H1 (cell line): ENCODE measurements at regions not wholly inside any gene's neighbourhood (a gene's known extent, or its start where the extent isn't known, plus 50 kb on each side); places are given as distances from the start of the nearest gene placed in this dataset.

ENCODE experiments used
- SIRT6 ChIP-seq: IDR thresholded peaks from one replicate; pipeline ENCODE4 v1.7.1; 2012; ENCODE audit warnings: low read length, inconsistent platforms
- TF ChIP-seq, protein P1 (sequence below): fragments of 300-600 bp; sonication (generic); IDR thresholded peaks from 2 replicates; pipeline ENCODE4 v1.7.1; 2012; ENCODE audit warnings: low read length, moderate library complexity, mild to moderate bottlenecking, inconsistent platforms; ENCODE audit not compliant: insufficient replicate concordance

DNA sequence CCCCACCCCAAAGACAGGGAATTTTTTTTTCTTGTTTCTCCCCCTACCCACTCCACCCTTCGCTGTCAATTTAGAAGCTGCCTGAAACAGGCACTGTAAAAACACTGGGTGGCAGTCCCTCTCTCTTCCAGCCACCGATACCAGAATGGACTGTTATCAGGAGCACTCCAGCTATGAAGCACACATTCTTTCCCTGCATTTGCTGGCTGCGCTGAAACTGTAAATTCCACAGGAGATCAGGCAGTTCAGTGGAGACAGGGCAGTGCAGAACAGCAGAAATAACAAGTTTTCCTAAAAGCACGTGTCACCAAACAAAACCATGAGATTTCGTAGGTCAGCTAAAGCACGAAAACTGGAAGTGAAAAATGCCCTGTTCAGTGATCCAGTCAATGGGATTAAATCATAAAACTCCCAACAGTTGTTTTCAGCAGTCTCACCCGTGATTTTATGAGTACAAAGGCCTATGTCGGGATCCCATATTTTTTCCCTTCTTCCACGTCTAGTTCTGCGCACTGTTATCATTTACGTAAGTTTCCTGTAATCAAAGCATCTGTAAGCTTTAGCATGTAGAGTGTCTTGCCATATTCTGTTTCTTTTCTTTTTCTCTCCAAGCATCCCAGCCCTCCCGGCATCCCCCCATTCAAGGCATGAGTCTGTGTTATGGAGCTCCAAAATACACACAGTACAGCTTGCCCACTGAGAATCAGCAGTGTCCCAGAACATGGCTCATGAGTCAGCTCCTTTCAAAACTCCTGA is 359.9 kb upstream of the EPHA7 start (continued):
- TF ChIP-seq, protein P1, sequence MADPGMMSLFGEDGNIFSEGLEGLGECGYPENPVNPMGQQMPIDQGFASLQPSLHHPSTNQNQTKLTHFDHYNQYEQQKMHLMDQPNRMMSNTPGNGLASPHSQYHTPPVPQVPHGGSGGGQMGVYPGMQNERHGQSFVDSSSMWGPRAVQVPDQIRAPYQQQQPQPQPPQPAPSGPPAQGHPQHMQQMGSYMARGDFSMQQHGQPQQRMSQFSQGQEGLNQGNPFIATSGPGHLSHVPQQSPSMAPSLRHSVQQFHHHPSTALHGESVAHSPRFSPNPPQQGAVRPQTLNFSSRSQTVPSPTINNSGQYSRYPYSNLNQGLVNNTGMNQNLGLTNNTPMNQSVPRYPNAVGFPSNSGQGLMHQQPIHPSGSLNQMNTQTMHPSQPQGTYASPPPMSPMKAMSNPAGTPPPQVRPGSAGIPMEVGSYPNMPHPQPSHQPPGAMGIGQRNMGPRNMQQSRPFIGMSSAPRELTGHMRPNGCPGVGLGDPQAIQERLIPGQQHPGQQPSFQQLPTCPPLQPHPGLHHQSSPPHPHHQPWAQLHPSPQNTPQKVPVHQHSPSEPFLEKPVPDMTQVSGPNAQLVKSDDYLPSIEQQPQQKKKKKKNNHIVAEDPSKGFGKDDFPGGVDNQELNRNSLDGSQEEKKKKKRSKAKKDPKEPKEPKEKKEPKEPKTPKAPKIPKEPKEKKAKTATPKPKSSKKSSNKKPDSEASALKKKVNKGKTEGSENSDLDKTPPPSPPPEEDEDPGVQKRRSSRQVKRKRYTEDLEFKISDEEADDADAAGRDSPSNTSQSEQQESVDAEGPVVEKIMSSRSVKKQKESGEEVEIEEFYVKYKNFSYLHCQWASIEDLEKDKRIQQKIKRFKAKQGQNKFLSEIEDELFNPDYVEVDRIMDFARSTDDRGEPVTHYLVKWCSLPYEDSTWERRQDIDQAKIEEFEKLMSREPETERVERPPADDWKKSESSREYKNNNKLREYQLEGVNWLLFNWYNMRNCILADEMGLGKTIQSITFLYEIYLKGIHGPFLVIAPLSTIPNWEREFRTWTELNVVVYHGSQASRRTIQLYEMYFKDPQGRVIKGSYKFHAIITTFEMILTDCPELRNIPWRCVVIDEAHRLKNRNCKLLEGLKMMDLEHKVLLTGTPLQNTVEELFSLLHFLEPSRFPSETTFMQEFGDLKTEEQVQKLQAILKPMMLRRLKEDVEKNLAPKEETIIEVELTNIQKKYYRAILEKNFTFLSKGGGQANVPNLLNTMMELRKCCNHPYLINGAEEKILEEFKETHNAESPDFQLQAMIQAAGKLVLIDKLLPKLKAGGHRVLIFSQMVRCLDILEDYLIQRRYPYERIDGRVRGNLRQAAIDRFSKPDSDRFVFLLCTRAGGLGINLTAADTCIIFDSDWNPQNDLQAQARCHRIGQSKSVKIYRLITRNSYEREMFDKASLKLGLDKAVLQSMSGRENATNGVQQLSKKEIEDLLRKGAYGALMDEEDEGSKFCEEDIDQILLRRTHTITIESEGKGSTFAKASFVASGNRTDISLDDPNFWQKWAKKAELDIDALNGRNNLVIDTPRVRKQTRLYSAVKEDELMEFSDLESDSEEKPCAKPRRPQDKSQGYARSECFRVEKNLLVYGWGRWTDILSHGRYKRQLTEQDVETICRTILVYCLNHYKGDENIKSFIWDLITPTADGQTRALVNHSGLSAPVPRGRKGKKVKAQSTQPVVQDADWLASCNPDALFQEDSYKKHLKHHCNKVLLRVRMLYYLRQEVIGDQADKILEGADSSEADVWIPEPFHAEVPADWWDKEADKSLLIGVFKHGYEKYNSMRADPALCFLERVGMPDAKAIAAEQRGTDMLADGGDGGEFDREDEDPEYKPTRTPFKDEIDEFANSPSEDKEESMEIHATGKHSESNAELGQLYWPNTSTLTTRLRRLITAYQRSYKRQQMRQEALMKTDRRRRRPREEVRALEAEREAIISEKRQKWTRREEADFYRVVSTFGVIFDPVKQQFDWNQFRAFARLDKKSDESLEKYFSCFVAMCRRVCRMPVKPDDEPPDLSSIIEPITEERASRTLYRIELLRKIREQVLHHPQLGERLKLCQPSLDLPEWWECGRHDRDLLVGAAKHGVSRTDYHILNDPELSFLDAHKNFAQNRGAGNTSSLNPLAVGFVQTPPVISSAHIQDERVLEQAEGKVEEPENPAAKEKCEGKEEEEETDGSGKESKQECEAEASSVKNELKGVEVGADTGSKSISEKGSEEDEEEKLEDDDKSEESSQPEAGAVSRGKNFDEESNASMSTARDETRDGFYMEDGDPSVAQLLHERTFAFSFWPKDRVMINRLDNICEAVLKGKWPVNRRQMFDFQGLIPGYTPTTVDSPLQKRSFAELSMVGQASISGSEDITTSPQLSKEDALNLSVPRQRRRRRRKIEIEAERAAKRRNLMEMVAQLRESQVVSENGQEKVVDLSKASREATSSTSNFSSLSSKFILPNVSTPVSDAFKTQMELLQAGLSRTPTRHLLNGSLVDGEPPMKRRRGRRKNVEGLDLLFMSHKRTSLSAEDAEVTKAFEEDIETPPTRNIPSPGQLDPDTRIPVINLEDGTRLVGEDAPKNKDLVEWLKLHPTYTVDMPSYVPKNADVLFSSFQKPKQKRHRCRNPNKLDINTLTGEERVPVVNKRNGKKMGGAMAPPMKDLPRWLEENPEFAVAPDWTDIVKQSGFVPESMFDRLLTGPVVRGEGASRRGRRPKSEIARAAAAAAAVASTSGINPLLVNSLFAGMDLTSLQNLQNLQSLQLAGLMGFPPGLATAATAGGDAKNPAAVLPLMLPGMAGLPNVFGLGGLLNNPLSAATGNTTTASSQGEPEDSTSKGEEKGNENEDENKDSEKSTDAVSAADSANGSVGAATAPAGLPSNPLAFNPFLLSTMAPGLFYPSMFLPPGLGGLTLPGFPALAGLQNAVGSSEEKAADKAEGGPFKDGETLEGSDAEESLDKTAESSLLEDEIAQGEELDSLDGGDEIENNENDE, result no peak
- no peak for TF ChIP-seq SIRT6
